Femur (tissue), 1 donor: ENCODE measurements at regions not wholly inside any gene's neighbourhood (a gene's known extent, or its start where the extent isn't known, plus 50 kb on each side); places are given as distances from the start of the nearest gene placed in this dataset.
A peak's percentile ranks its signal among the peaks of the same experiment; 100 is the strongest.
"Not testable (repeated sequence)": the region's sequence is repeated elsewhere in the genome, so short reads cannot be mapped to it uniquely, and the experiment has no call there.

Source experiments
- DNase-seq: peaks from one replicate; pipeline ENCODE4 v3.0.0-alpha.2; 2017

- no peak for DNase-seq
Measured at GRCh38 chr3:34066999-34067398, 268.6 kb downstream of the PDCD6IP start.

- DNase-seq: no peak
Measured at GRCh38 chr3:34067536-34068051, 269.2 kb downstream of the PDCD6IP start.

DNA sequence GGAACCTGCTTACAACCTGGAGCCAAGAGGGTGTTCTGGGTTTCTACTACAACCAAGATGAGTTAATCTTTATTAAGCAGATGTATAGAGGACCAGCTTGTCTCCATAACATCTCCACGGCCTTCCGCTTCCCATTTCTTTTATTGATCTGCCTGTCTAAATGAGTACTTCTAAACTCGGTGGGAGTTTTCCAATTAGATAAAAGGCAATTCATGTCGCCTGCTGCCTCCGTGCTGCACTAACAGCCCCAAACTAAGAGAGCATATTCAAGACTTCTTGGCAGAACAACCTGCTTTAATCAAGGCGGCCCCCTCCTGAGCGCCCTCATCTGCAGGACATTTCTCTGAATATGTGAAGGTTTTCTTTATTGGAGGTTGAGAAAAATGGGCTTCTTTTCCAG lies 270.1 kb downstream of the PDCD6IP start:
- DNase-seq: no peak

DNA sequence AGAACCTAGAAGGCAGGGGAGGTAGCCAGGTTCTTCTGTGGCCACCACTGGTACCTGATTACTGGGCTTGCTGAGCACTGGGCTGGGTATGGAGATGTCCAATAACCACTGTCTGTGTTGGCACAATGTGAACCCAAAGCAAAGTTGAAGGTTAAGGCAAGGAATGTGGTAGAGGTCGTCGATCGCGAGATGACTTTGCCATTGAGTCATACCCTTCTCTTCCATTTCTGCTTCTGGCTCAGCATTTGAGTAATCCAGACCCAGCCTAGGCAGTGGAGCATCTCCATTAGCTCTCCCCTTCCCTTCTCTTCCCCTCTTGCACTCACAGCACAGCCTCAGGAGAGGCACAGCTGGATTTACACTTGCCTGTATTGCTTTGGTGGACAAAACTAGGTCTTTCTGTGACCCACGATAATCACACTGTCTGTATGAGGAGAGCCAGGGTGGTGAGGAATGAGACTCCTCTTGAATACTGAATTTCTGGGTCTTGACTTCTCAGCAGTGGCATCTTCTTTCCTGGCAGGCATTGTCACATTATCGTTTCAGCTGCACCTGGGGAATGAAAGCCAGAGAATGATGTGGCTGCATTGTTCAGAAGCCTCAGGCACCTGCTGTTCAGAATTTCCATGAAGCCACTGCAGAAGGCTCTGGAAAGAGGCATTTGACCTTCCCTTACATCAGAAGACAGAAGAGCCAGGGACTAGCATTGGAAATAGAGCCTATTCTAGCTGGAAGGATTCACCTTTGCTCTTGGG lies 272.6 kb downstream of the PDCD6IP start:
- DNase-seq: no peak

DNA sequence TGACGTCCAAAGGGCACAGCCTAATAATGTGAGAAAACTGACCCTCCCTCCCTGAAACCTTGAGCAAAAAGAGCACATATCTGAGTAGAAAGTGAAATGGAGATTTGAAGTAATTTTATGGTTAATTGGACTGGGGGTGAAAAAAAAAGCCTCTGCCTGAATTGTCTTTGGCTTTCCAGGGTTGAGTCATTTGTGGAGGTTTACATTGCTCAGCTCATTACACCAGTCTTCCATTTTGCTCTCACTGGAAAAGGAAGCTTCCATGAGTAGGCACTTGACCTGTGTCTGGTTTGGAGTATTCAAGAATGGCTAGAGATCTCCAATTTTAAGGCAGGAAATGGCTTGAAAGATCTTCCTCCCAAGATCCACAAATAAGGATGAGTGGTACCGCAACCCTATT lies 273.9 kb downstream of the PDCD6IP start:
- no peak for DNase-seq

- DNase-seq: no peak
Measured at GRCh38 chr3:34073111-34073510, 274.7 kb downstream of the PDCD6IP start.

GRCh38 chr3:34073961-34074360 lies 275.5 kb downstream of the PDCD6IP start:
- no peak for DNase-seq

DNA sequence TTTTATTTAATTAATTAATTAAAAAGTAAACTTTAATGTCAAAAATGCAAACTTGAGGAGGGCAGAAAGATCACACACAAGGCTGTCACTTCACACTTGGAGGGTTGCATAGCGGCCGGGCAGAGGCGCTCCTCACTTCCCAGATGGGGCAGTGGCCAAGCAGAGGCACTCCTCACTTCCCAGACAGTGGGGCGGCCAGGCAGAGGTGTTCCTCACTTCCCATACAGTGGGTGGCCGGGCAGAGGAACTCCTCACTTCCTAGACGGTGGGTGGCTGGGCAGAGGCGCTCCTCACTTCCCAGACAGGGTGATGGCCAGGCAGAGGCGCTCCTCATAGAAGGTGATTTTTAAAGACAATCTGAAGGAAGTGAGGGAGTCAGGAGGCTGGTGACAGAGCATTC lies 277.5 kb downstream of the PDCD6IP start:
- no peak for DNase-seq

- DNase-seq: no peak
Measured at GRCh38 chr3:34077417-34078195, 279.2 kb downstream of the PDCD6IP start.

- DNase-seq: no peak
Measured at GRCh38 chr3:34078418-34078817, 280.0 kb downstream of the PDCD6IP start.

- DNase-seq: not testable (repeated sequence)
Measured at GRCh38 chr3:34079849-34080248, 281.4 kb downstream of the PDCD6IP start.

GRCh38 chr3:34090379-34090778 lies 291.9 kb downstream of the PDCD6IP start:
- not testable (repeated sequence) for DNase-seq

- no peak for DNase-seq
Measured at GRCh38 chr3:34090876-34091275, 292.4 kb downstream of the PDCD6IP start.

DNA sequence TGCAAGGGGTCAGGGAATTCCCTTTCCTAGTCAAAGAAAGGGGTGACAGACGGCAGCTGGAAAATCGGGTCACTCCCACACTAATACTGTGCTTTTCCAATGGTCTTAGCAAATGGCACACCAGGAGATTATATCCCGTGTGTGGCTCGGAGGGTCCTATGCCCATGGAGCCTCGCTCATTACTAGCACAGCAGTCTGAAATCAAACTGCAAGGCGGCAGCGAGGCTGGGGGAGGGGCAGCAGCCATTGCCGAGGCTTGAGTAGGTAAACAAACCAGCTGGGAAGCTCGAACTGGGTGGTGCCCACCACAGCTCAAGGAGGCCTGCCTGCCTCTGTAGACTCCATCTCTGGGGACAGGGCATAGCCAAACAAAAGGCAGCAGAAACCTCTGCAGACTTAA lies 295.9 kb downstream of the PDCD6IP start:
- DNase-seq: not testable (repeated sequence)

GRCh38 chr3:34102288-34102687 lies 303.9 kb downstream of the PDCD6IP start:
- no peak for DNase-seq

DNA sequence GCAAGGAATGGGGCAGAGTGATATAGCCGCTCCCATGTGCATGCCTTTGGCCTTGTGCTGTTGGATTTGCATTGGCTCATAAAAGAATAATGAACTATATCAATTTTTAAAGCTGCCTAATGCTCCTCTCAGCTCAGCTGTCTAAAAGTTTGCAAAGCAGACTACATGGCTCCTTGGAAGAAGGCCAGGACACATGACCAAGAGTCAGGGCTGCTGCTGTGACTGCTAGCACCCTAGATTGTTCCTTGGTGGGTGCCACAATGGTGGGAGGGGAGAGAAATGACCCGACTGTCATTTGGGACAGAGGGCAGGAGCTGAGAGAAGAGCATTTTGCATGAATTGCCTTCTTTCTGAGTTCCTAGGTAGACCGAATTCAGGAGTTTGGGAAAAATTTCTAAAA lies 307.9 kb downstream of the PDCD6IP start:
- DNase-seq: no peak

DNA sequence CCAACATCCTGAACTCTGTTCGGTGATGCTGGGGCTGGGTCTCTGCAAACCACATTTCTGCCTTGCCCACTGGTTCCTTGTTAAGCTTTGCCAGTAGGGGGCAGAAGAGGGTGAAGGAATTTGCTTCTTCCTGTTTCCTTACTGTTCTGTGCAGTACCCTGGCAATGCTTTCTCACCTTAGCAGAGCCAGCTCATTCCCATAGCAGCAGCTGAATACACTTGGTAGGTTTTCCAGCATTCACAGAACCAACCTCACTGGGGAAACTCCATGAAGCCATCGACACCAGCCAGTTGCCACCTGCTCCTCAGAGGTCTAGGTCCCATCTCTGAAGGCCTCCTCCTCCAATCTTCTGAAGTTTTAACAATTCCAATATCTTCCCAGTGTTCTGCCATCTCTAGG lies 308.4 kb downstream of the PDCD6IP start:
- DNase-seq: no peak

DNA sequence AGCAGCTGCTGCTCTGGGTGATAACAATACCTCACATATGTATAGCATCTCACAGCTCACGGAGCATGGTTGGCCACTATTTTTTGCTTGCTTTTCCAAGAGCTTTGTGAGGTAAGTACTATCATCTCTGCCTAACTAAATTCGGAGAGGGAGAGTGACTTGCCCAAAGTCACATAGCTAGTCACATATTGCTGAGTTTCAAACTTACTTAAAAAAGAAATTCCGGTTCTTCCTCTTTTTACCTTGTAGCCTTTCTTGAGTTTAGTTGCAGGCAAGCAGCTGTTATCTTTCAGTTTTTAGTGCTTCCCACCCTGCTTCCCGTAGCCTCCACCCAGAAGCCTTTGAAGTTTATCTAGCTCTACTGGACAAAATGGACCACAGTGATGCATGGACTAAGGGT lies 309.2 kb downstream of the PDCD6IP start:
- no peak for DNase-seq

DNA sequence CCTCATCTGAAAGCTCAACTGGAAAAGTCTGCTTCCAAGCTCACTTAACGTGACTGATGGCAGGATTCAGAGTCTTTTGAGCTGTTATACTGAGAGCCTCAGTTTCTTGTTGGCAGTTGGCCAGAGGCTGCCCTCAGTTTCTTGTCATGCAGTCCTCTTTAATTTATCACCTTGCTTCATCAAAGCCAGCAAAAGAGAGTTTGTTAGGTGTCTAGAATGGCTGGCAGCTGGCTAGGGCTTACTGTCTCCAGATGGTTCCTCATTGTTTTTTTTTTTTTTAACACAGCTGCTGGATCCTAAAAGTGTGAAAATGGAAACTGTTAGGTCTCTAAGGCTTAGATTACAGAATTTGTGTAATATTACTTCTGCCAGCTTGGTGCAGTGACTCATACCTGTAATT lies 310.6 kb downstream of the PDCD6IP start:
- DNase-seq: no peak

- DNase-seq: no peak
Measured at GRCh38 chr3:34109846-34110245, 311.4 kb downstream of the PDCD6IP start.

DNA sequence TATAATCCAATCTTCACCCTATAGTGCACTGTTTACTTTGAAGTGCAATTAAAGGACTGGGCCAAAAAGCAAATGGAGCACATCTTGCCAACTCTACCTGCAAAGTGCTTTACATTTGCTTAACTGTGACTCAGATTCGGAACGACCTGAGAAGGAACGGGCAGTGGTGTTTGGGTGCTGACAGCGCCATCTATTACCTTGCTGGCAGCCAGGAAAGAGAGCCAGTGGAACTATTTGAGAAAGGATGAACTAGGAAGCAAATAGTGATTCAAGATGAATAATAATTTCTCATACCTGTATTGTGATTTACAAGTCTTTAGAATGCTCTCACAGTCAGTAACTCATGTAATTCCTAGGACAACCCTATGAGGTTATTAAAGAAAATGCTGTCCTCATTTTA lies 312.9 kb downstream of the PDCD6IP start:
- no peak for DNase-seq

DNA sequence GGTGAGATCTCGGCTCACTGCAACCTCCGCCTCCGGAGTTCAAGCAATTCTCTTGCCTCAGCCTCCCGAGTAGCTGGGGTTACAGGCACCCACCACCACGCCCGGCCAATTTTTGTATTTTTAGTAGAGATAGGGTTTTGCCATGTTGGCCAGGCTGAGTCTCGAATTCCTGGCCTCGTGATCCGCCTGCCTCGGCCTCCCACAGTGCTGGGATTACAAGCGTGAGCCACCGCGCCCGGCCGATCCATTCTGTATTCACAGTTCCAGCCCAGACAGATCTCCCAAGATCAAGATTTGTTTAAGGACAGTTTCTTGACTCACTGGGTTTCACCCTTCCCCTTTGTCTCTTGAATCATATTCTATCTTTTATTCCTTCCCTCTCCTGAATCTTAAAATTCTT lies 313.8 kb downstream of the PDCD6IP start:
- not testable (repeated sequence) for DNase-seq

DNA sequence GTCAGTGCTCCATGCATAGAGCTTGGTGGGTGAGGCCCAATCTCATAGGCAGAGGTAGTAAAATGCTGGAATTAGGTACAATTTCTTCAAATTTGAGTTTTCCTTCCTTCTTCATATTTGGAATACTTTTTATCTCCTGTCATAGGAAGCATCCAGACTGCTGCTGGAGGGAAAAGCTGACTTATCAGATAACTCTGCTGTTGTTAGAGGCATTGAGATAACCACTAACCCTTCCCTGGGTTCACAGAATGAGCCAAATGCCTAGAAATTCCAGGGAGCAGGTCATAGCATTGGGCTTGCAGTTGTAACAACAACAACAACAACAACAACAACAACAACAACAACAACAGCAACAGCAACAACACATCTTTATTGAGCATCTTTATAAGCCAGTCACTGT lies 332.7 kb downstream of the PDCD6IP start:
- DNase-seq: no peak

GRCh38 chr3:34132069-34132692 lies 333.8 kb downstream of the PDCD6IP start:
- DNase-seq: peak; percentile 32
